ENCODE measurements at regions not wholly inside any gene's neighbourhood (a gene's known extent, or its start where the extent isn't known, plus 50 kb on each side); places are given as distances from the start of the nearest gene placed in this dataset.

DNA sequence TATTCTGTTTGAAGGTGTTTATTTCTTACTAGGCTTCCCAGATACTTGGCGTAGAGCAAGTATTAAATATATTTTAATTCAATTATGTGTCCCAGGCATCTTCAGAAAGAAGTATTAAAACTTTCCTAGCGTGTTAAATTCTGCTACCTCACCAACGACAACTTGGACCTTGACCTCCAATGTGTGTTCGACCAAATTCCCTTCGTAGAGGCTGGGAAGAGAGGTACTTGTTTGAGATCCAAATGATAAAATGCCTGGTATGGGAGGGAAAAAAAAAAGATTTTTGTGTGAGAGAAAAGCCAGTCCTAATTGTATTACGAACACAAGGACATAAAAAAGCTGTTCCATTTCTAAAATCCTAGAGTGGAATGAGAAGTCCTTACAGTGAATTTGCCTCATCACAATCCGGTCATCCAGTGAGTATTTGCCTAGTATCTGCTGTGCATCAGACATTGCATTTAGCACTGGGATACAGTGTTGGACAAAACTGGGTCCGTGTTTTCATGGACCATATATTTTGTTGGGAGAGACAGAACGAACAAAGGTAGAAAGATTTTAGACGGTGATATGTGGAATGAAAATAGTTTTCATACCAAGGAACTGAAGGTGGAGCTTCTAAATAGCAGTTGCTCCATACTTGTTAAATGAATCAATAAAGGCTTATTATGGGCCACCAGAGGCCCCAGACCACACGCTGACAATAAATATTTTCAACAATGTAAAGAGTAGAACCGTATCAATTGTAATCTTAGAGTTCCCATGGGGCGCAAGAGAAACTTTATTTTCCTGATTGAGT, 103.1 kb downstream of the KIF4B start:
- no peak for TF ChIP-seq EZH2 (IDR thresholded peaks at IDR 0.05; ENCODE audit: low read depth)
- TF ChIP-seq, protein P1, sequence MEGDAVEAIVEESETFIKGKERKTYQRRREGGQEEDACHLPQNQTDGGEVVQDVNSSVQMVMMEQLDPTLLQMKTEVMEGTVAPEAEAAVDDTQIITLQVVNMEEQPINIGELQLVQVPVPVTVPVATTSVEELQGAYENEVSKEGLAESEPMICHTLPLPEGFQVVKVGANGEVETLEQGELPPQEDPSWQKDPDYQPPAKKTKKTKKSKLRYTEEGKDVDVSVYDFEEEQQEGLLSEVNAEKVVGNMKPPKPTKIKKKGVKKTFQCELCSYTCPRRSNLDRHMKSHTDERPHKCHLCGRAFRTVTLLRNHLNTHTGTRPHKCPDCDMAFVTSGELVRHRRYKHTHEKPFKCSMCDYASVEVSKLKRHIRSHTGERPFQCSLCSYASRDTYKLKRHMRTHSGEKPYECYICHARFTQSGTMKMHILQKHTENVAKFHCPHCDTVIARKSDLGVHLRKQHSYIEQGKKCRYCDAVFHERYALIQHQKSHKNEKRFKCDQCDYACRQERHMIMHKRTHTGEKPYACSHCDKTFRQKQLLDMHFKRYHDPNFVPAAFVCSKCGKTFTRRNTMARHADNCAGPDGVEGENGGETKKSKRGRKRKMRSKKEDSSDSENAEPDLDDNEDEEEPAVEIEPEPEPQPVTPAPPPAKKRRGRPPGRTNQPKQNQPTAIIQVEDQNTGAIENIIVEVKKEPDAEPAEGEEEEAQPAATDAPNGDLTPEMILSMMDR (conservative IDR thresholded peaks at IDR 0.05), result no peak

All from PC-9 (cell line).